Neural progenitor cell (in vitro differentiated cells): ENCODE measurements at regions not wholly inside any gene's neighbourhood (a gene's known extent, or its start where the extent isn't known, plus 50 kb on each side); places are given as distances from the start of the nearest gene placed in this dataset.

ENCODE experiments used
- DNase-seq: peaks from one replicate; pipeline ENCODE4 v3.0.0-alpha.2; 2016; ENCODE audit warnings: low spot score
- H2AFZ ChIP-seq: fragments of 200-600 bp; sonication (generic); replicated peaks from 2 replicates; pipeline ENCODE4 v1.6.1; 2016; ENCODE audit warnings: antibody characterized with exemption
- H3F3A ChIP-seq: fragments of 200-600 bp; sonication (generic); 2 replicates; pipeline ENCODE4 v1.6.1; 2016; ENCODE audit warnings: antibody characterized with exemption, low read depth
- H3K27ac ChIP-seq: fragments of 200-600 bp; sonication (generic); 2 replicates; pipeline ENCODE4 v1.5.1; 2016; ENCODE audit warnings: mild to moderate bottlenecking
- H3K27me3 ChIP-seq: fragments of 200-600 bp; sonication (generic); 2 replicates; pipeline ENCODE4 v1.6.1; 2016; ENCODE audit warnings: mild to moderate bottlenecking, moderate library complexity
- H3K36me3 ChIP-seq: fragments of 200-600 bp; sonication (generic); 2 replicates; pipeline ENCODE4 v1.5.1; 2016
- H3K4me1 ChIP-seq: fragments of 200-600 bp; sonication (generic); 2 replicates; pipeline ENCODE4 v1.6.1; 2016; ENCODE audit warnings: mixed run types
- H3K4me2 ChIP-seq: fragments of 200-600 bp; sonication (generic); 2 replicates; pipeline ENCODE4 v1.6.1; 2016
- H3K4me3 ChIP-seq: fragments of 200-600 bp; sonication (generic); 2 replicates; pipeline ENCODE4 v1.5.1; 2016
- H3K79me2 ChIP-seq: fragments of 200-600 bp; sonication (generic); 2 replicates; pipeline ENCODE4 v1.6.1; 2016; ENCODE audit warnings: low read depth
- H3K9ac ChIP-seq: fragments of 200-600 bp; sonication (generic); 2 replicates; pipeline ENCODE4 v1.6.1; 2016
- H3K9me3 ChIP-seq: fragments of 200-600 bp; sonication (generic); 2 replicates; pipeline ENCODE4 v1.5.1; 2016; ENCODE audit warnings: low read depth
- H4K20me1 ChIP-seq: fragments of 200-600 bp; sonication (generic); 2 replicates; pipeline ENCODE4 v1.6.1; 2016; ENCODE audit warnings: low read depth
- H3K27ac Mint-ChIP-seq: 3 replicates; pipeline ENCODE4 v1.8.0; 2021; ENCODE audit warnings: mixed read lengths
- H3K27me3 Mint-ChIP-seq: 2 replicates; pipeline ENCODE4 v1.8.0; 2022; ENCODE audit warnings: low read depth, mild to moderate bottlenecking, inconsistent platforms, moderate library complexity, mixed read lengths; ENCODE audit not compliant: insufficient read depth
- H3K36me3 Mint-ChIP-seq: 3 replicates; pipeline ENCODE4 v1.8.0; 2021; ENCODE audit warnings: mixed read lengths
- H3K4me1 Mint-ChIP-seq: 3 replicates; pipeline ENCODE4 v1.8.0; 2021; ENCODE audit warnings: mixed read lengths
- H3K4me3 Mint-ChIP-seq: 3 replicates; pipeline ENCODE4 v1.8.0; 2021; ENCODE audit warnings: mild to moderate bottlenecking, moderate library complexity, mixed read lengths
- H3K9me3 Mint-ChIP-seq: 3 replicates; pipeline ENCODE4 v1.8.0; 2020; ENCODE audit warnings: mixed read lengths
- EZH2 ChIP-seq: fragments of 200-600 bp; sonication (generic); IDR thresholded peaks from 2 replicates; pipeline ENCODE4 v1.6.1; 2017; ENCODE audit warnings: antibody characterized with exemption, mild to moderate bottlenecking, moderate library complexity
- EZH2phosphoT487 ChIP-seq: fragments of 200-600 bp; sonication (generic); IDR thresholded peaks from 2 replicates; pipeline ENCODE4 v1.6.1; 2017; ENCODE audit warnings: antibody characterized with exemption
- TF ChIP-seq, protein P1 (sequence below): fragments of 200-600 bp; sonication (generic); IDR thresholded peaks from 2 replicates; pipeline ENCODE4 v1.5.1; 2017; ENCODE audit warnings: antibody characterized with exemption, mild to moderate bottlenecking

GRCh38 chr2:195151711-195152110 lies 505.3 kb upstream of the SLC39A10 start:
- H3K9me3 Mint-ChIP-seq, result no peaks in the 10 kb centered on the region
- Histone ChIP-seq H3F3A (no peaks in the 10 kb centered on the region), H3K27ac (no peak overlapping the region), H3K4me3 (no peak overlapping the region), H3K36me3 (no peaks in the 10 kb centered on the region), H2AFZ (no peak overlapping the region), H3K4me2 (no peak overlapping the region), H3K9me3 (no peaks in the 10 kb centered on the region), H3K4me1 (no peaks in the 10 kb centered on the region), H3K27me3 (no peaks in the 10 kb centered on the region), H3K9ac (no peak overlapping the region), H4K20me1 (no peaks in the 10 kb centered on the region), H3K79me2 (no peaks in the 10 kb centered on the region)
- H3K27me3 Mint-ChIP-seq, result no peaks in the 10 kb centered on the region
- H3K36me3 Mint-ChIP-seq, result no peaks in the 10 kb centered on the region
- H3K4me1 Mint-ChIP-seq, result no peaks in the 10 kb centered on the region
- TF ChIP-seq EZH2 (no peak), EZH2phosphoT487 (no peak)
- TF ChIP-seq, protein P1, sequence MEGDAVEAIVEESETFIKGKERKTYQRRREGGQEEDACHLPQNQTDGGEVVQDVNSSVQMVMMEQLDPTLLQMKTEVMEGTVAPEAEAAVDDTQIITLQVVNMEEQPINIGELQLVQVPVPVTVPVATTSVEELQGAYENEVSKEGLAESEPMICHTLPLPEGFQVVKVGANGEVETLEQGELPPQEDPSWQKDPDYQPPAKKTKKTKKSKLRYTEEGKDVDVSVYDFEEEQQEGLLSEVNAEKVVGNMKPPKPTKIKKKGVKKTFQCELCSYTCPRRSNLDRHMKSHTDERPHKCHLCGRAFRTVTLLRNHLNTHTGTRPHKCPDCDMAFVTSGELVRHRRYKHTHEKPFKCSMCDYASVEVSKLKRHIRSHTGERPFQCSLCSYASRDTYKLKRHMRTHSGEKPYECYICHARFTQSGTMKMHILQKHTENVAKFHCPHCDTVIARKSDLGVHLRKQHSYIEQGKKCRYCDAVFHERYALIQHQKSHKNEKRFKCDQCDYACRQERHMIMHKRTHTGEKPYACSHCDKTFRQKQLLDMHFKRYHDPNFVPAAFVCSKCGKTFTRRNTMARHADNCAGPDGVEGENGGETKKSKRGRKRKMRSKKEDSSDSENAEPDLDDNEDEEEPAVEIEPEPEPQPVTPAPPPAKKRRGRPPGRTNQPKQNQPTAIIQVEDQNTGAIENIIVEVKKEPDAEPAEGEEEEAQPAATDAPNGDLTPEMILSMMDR, result no peak
- DNase-seq, result no peak
- no peak overlapping the region for H3K4me3 Mint-ChIP-seq
- H3K27ac Mint-ChIP-seq, result no peak overlapping the region

GRCh38 chr2:195150819-195151218 lies 506.2 kb upstream of the SLC39A10 start:
- no peaks in the 10 kb centered on the region for H3K4me1 Mint-ChIP-seq
- no peaks in the 10 kb centered on the region for H3K27me3 Mint-ChIP-seq
- H3K4me3 Mint-ChIP-seq, result no peak overlapping the region
- no peaks in the 10 kb centered on the region for H3K9me3 Mint-ChIP-seq
- no peaks in the 10 kb centered on the region for H3K36me3 Mint-ChIP-seq
- Histone ChIP-seq H3K27me3 (no peaks in the 10 kb centered on the region), H3K9me3 (no peaks in the 10 kb centered on the region), H3K27ac (no peak overlapping the region), H3K9ac (no peak overlapping the region), H2AFZ (no peak overlapping the region), H3K4me1 (no peaks in the 10 kb centered on the region), H3K4me3 (no peak overlapping the region), H3F3A (no peaks in the 10 kb centered on the region), H3K79me2 (no peaks in the 10 kb centered on the region), H4K20me1 (no peaks in the 10 kb centered on the region), H3K4me2 (no peak overlapping the region), H3K36me3 (no peaks in the 10 kb centered on the region)
- DNase-seq, result no peak
- TF ChIP-seq EZH2phosphoT487 (no peak), EZH2 (no peak)
- TF ChIP-seq, protein P1, result no peak
- H3K27ac Mint-ChIP-seq, result no peak overlapping the region

GRCh38 chr2:195148004-195148403 lies 509.0 kb upstream of the SLC39A10 start:
- Histone ChIP-seq H3K79me2 (no peaks in the 10 kb centered on the region), H3K4me3 (no peak overlapping the region), H3F3A (no peaks in the 10 kb centered on the region), H3K9ac (no peak overlapping the region), H3K4me1 (no peaks in the 10 kb centered on the region), H4K20me1 (no peaks in the 10 kb centered on the region), H3K9me3 (no peaks in the 10 kb centered on the region), H3K27me3 (no peaks in the 10 kb centered on the region), H3K27ac (no peak overlapping the region), H3K4me2 (no peak overlapping the region), H3K36me3 (no peaks in the 10 kb centered on the region), H2AFZ (no peak overlapping the region)
- no peak for TF ChIP-seq EZH2
- TF ChIP-seq, protein P1, result no peak
- TF ChIP-seq EZH2phosphoT487, result no peak
- no peak for DNase-seq
- no peaks in the 10 kb centered on the region for H3K27me3 Mint-ChIP-seq
- H3K36me3 Mint-ChIP-seq, result no peaks in the 10 kb centered on the region
- no peaks in the 10 kb centered on the region for H3K4me1 Mint-ChIP-seq
- H3K27ac Mint-ChIP-seq, result no peak overlapping the region
- H3K9me3 Mint-ChIP-seq, result peaks cover 6% of the 10 kb centered on the region
- H3K4me3 Mint-ChIP-seq, result no peak overlapping the region
